Activated CD8-positive, alpha-beta T cell treated with anti-CD3 and anti-CD28 coated beads for 36 hours (primary cell): ENCODE measurements at regions not wholly inside any gene's neighbourhood (a gene's known extent, or its start where the extent isn't known, plus 50 kb on each side); places are given as distances from the start of the nearest gene placed in this dataset.

Source experiments
- ATAC-seq: fragments of 200-7000 bp; cut with Tn5 transposase; one replicate; pipeline ENCODE4 v1.10.0; 2021; ENCODE audit warnings: mild to moderate bottlenecking, moderate library complexity
- CTCF ChIA-PET: fragments of 350-600 bp; sonication (Branson Sonifier 250); formaldehyde crosslinking; loops from one replicate; lab custom pipeline; 2021; ENCODE audit warnings: antibody characterized with exemption; lab: Charles Lee
- POLR2A ChIA-PET: fragments of 350-600 bp; sonication (Branson Sonifier 250); formaldehyde crosslinking; loops from one replicate; lab custom pipeline; 2021; ENCODE audit warnings: antibody characterized with exemption; lab: Charles Lee
- DNase-seq: peaks from one replicate; pipeline ENCODE4 v3.0.0-alpha.2; 2020
- H3K27ac Mint-ChIP-seq: one replicate; pipeline ENCODE4 v1.8.0; 2021; ENCODE audit warnings: mild to moderate bottlenecking, mixed read lengths
- H3K27me3 Mint-ChIP-seq: one replicate; pipeline ENCODE4 v1.8.0; 2021; ENCODE audit warnings: mixed read lengths
- H3K36me3 Mint-ChIP-seq: one replicate; pipeline ENCODE4 v1.8.0; 2021; ENCODE audit warnings: low read depth, mixed read lengths
- H3K4me1 Mint-ChIP-seq: one replicate; pipeline ENCODE4 v1.8.0; 2021; ENCODE audit warnings: low read depth, mixed read lengths
- H3K4me3 Mint-ChIP-seq: one replicate; pipeline ENCODE4 v1.8.0; 2021; ENCODE audit warnings: mild to moderate bottlenecking, moderate library complexity, mixed read lengths
- H3K9me3 Mint-ChIP-seq: one replicate; pipeline ENCODE4 v1.8.0; 2021; ENCODE audit warnings: mixed read lengths
- intact Hi-C: fragments of 100-400 bp; cut with micrococcal nuclease; formaldehyde crosslinking; loops from one replicate; pipeline ENCODE4 v1.10.0; 2022
- TF ChIP-seq, protein P1 (sequence below): fragments of 200-600 bp; IDR thresholded peaks from one replicate; pipeline ENCODE4 v1.8.0; 2022; ENCODE audit warnings: antibody characterized with exemption, mild to moderate bottlenecking

GRCh38 chr18:57095884-57096283 lies 51.0 kb upstream of the BOD1L2 start:
- no peaks in the 10 kb centered on the region for H3K4me1 Mint-ChIP-seq
- TF ChIP-seq, protein P1, sequence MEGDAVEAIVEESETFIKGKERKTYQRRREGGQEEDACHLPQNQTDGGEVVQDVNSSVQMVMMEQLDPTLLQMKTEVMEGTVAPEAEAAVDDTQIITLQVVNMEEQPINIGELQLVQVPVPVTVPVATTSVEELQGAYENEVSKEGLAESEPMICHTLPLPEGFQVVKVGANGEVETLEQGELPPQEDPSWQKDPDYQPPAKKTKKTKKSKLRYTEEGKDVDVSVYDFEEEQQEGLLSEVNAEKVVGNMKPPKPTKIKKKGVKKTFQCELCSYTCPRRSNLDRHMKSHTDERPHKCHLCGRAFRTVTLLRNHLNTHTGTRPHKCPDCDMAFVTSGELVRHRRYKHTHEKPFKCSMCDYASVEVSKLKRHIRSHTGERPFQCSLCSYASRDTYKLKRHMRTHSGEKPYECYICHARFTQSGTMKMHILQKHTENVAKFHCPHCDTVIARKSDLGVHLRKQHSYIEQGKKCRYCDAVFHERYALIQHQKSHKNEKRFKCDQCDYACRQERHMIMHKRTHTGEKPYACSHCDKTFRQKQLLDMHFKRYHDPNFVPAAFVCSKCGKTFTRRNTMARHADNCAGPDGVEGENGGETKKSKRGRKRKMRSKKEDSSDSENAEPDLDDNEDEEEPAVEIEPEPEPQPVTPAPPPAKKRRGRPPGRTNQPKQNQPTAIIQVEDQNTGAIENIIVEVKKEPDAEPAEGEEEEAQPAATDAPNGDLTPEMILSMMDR: no peak
- no peak overlapping the region for H3K27ac Mint-ChIP-seq
- no peaks in the 10 kb centered on the region for H3K36me3 Mint-ChIP-seq
- no peak for DNase-seq
- no peak overlapping the region for H3K4me3 Mint-ChIP-seq
- ATAC-seq: no peak
- CTCF ChIA-PET: no interaction called here
- POLR2A ChIA-PET: no interaction called here
- H3K9me3 Mint-ChIP-seq: peaks cover 4% of the 10 kb centered on the region
- peaks cover 12% of the 10 kb centered on the region for H3K27me3 Mint-ChIP-seq
- intact Hi-C loops: no loop called here
